NCI-H2196 (cell line): ENCODE measurements at regions not wholly inside any gene's neighbourhood (a gene's known extent, or its start where the extent isn't known, plus 50 kb on each side); places are given as distances from the start of the nearest gene placed in this dataset.

Experiments
- DNase-seq: peaks from one replicate; lab custom pipeline; 2025; ENCODE audit not compliant: unreplicated experiment; lab: John Stamatoyannopoulos, UW

GRCh38 chr4:123308667-123309066 lies 87.9 kb upstream of the SPRY1 start:
- no peak for DNase-seq

DNA sequence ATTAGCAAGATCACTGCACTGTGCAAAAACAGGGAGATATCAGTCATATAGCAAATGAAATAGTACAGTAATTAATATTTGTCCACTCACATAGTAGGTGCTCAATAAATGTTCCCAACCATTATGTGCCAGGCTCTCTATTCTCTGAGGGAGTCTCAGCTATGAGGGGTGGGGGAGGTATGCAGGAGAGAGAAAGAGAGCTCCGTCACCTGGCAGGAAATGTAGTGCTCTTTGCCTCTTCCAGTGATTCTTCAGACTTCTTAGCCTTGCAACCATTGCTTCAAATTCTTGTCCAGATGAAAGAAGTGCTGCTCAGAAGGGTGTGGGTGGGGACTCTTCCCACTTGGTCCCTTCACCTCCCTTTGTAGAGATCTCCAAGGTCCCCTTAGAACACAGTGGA lies 84.5 kb upstream of the SPRY1 start:
- no peak for DNase-seq

DNA sequence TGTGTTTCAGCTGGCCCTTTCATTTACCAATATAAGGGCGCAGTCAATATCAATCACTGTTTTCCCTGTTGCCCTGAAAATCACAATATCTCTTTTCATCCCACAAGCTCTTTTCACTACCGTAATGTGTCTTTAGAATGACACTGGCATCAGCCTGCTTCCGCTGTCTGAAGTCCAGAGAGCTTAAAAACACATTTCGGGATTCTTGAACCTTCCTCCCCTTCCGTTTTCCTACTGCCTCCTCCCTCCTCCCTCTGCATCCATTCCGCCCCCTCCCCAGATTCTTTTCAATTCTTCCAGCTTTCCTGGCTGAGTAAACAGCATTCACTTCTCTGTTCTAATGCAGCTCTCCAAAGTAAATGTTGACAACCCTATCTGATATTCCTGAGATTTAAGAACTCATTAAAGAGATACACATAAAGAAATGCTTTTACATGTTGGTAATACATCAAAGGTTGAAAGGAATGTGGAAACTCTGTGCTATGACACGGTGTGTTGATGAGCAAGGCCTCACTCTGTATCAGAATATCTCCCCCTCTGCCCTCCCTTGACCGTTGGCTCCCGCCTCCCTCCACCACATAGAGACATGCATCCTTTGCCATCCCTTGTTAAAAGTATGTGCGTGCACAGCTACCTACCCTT lies 83.5 kb upstream of the SPRY1 start:
- DNase-seq: no peak

DNA sequence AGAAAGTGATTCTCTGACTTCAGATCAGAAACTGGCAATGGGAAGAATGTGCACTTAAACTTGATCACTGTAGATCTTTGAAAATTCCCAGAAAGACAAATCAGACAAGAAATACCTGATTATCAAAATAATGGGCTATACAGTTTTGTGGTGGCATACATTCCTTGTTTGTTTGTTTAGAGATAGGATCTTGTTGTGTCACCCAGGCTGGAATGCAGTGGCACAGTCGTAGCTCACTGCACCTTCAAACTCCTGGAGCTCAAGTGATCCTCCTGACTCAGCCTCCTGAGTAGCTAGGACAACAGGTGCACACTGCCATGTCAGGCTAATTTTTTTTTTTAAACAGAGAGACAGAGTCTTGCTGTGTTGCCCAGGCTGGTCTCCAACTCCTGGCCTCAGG lies 81.0 kb upstream of the SPRY1 start:
- DNase-seq: no peak

DNA sequence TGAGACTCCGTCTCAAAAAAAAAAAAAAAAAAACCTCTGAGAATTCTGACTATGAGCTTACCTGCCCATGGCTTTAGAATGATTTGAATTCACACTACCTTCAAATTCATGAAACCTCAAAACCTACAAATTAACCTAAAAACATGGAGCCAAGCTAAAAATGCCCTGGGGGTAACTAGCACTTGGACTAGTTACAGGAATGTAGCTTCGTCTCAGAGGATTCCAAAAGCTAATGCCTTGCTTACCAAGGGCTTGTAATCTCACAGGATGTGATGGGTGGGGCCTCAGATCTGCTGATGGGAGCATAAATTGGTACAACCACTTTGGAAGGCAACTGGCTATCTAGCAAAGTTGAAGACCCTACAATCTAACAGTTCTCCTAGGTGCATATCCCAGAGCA lies 79.4 kb upstream of the SPRY1 start:
- DNase-seq: no peak

DNA sequence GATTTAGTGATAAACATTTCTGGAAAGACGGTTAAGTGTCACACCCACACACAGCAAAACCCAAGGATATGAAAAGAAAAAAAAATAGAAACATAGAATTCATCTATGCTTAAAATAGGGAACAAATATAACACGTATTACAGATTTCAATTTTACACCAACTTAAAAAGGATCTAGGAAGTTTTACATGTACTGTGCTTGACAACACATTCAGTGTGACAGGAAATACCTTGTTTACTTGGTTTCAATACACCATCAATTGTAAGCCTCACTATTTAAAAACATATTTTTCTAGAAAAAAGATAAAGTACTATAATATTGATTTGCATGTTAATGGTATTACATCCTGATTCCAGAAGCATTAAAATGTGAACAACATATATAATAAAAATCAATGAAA lies 77.0 kb upstream of the SPRY1 start:
- no peak for DNase-seq

GRCh38 chr4:123323998-123324397 lies 72.6 kb upstream of the SPRY1 start:
- no peak for DNase-seq

DNA sequence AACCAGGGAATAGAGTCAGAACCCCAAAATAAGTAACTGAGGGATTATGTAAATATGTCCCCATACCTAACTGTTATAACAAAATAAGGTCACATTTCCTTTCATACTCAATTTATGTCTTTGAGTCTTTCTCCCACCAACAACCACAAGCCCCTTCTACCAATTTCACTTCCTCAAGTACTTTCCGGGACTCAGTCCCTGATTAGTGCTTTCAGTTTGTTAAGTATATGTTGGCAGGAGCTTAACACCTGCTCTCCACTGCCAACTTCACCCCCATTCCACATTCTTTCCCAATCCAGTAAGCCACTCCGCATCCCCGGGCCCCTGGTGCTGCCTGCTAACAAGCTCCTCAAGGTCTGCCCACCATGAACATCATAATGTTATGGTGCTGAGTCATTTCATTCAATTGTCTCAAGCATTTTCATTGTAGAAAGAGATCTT lies 71.3 kb upstream of the SPRY1 start:
- no peak for DNase-seq

GRCh38 chr4:123327346-123327745 lies 69.2 kb upstream of the SPRY1 start:
- no peak for DNase-seq

- DNase-seq: no peak
These were observed 68.7 kb upstream of the SPRY1 start for GRCh38 chr4:123327846-123328429.

GRCh38 chr4:123338715-123339114 lies 57.9 kb upstream of the SPRY1 start:
- DNase-seq: no peak

DNA sequence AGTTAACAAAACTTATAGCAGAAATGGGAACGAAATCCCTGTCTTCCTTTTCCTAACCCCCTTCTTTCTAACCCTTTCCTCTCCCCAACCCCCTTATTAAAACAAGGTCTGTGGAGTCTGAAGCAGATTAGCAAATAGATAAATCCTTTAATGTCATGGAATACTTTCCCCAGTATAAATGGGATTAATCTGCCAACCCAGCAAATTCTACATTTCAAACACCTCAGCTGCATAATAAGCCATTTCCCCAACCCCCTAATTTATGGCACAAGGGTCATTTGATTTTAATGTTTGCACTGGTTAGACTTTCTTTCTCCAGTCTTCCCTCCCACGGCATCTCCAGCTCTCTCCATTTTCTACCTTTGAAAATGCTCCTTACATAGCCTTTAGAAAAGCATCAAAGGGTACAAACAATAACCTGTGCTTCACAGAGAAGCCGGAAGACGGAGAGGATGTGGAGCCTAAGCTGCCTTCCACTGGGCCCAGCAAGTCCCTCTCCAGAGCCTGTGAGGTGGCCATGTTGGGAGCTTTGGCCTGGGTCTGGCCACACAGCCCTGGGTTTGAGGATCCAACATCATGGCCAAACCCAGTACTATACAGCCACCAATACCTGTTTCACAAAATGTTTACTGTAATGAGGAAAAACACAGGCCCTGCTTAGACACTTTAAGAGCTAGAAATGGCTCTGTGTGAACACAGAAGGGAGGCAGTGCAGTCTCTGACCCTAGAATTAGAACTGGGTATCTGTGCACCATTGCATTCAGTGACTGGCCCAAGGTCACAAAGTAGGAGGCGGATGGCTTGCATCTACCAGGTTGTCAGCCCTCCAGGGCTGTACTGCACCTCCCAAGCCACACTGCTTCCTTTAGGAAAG lies 56.9 kb upstream of the SPRY1 start:
- DNase-seq: no peak

GRCh38 chr4:123340381-123340701 lies 56.3 kb upstream of the SPRY1 start:
- no peak for DNase-seq

DNA sequence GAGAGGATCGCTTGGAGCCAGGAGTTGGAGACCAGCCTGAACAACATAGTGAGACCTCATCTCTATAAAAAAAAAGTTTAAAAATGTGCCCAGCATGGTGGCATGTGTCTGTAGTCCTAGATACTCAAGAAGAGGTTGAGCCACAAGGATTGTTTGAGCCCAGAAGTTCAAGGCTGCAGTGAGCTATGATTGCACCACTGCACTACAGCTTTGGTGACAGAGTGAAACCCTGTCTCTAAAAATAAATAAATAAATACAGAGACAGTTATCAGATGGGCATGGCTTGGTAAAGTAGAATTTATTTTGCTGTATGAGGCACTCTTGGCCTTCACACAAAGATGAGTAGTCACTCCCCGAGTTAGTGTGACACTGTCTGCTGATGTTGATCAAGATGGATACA lies 54.1 kb upstream of the SPRY1 start:
- DNase-seq: no peak

DNA sequence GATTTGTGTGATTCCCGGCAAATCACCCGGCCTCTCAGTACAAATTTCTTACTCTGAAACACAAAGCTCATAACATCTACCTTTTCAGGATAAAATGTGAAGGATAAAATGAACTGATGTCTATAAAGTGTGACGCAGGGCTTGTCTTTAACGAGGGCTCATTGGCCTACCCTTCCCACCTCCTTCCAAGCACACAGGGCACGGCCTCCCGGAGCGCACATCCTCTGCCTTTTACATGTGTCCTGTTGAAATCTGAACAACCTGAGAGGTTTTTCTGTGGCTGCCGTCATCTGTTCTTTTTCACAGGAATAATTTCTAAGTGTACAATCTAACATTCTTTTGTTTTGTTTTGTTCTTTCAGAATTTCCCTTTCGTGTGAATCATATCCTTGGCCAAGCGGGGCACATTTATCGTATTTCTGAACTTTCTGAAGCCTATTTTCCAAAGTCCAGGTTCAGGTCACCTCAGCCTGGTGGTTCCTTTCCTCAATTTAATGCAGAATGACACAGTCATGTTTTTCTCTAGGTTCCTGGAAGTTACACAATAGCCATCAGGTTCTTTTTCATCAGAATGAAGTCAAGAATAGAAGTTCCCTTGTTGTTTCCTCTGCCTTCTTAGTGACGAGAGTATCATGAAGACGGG lies 53.1 kb upstream of the SPRY1 start:
- no peak for DNase-seq

DNA sequence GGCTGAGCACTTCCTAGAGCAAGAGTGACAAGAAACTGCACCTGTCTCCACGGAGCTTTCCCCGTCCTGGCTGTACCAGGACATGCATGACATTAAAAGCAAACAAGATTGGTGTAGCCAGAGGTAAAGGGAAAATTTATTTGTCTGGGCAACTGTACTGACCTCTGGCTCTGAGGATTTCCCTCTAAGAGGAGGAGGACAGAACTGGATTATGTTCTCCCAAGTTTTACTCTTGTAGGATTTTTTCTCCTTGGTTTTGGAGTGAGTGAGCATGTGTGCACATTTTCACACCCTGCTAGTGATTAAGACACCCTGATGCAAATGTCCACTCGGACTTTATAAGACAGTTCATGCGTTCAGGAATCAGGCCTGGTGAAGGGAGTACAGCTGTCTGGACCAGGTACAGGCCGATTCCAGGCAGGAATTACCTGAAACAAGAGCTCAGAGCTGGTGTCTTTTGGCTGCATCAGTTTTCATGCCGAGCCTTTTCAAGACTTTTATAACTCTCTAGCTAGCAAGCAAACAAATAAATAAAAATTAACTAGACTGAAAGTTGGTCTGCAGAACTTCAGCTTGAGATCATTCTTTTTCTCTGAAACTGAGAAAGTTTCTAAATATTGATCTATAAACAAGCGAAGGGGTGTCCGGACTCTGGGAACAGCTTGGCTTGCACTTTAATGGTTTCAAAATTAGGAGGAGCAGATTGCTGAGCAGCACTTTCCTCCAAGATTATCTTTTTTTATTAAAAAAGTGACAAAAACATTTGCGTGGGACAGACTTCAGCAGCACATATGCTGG lies 51.3 kb upstream of the SPRY1 start:
- DNase-seq: no peak

DNA sequence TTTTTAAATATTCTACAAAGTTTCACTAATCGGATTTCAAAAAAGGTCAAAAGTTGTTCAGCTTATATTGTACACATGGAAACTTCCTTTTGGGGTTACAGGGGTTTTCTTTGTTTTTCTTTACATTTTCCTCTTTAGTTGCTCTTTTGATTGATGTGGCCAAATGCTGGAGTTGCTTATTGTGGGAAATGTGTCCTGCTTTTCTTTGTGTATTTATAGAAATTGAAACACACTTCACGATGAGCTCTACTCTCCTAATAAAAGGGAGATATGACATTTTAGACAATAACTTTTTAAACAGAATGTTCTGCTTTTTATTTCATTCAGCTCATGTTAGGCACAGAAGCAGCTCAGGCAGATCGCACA lies 50.7 kb upstream of the SPRY1 start:
- no peak for DNase-seq

GRCh38 chr4:123346330-123346940 lies 50.2 kb upstream of the SPRY1 start:
- no peak for DNase-seq
